ENCODE measurements at regions not wholly inside any gene's neighbourhood (a gene's known extent, or its start where the extent isn't known, plus 50 kb on each side); places are given as distances from the start of the nearest gene placed in this dataset.

- Mint-ChIP-seq H3K27ac (no peak overlapping the region), H3K27me3 (ENCODE audit: low read depth) (no peaks in the 10 kb centered on the region)
- CTCF ChIA-PET = interaction anchor here (0.6 kb wide), 1 partner anchor 71 kb away, joined by 3 read pairs; no protein-coding TSS in a partner anchor
These were observed 323.7 kb upstream of the HTR2A start for GRCh38 chr13:47220453-47221140.

DNA sequence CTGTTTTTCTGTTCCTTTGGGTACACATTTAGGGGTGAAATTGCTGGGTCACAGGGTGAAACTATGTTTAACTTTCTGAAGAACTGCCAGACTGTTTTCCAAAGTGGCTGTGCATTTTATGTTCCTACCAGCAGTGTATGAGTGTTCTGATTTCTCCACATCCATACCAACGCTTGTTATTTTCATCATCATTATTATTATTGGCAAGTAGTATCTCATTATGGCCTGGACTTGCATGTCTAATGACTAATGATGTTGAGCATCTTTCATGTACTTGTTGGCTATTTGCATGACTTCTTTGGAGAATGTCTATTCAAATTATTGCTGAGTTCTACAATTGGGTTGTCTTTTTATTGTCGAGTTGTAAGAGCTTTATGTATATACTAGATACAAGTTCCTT is 321.8 kb upstream of the HTR2A start:
- no peaks in the 10 kb centered on the region for H3K36me3 Mint-ChIP-seq (ENCODE audit: low read depth)
- H3K4me3 Mint-ChIP-seq = no peak overlapping the region
- no peak for DNase-seq
- H3K27me3 Mint-ChIP-seq (ENCODE audit: low read depth) = no peaks in the 10 kb centered on the region
- H3K4me1 Mint-ChIP-seq (ENCODE audit: low read depth) = no peaks in the 10 kb centered on the region
- no peaks in the 10 kb centered on the region for H3K9me3 Mint-ChIP-seq
- H3K27ac Mint-ChIP-seq = no peak overlapping the region
- intact Hi-C loops (cut with micrococcal nuclease) = no loop called here
- CTCF ChIA-PET = no interaction called here

More at GRCh38 chr13:47220453-47221140, 323.7 kb upstream of the HTR2A start:
- Mint-ChIP-seq H3K4me3 (no peak overlapping the region), H3K36me3 (ENCODE audit: low read depth) (no peaks in the 10 kb centered on the region), H3K9me3 (no peaks in the 10 kb centered on the region), H3K4me1 (ENCODE audit: low read depth) (no peaks in the 10 kb centered on the region)
- no peak for DNase-seq
- intact Hi-C loops (cut with micrococcal nuclease) = no loop called here

DNA sequence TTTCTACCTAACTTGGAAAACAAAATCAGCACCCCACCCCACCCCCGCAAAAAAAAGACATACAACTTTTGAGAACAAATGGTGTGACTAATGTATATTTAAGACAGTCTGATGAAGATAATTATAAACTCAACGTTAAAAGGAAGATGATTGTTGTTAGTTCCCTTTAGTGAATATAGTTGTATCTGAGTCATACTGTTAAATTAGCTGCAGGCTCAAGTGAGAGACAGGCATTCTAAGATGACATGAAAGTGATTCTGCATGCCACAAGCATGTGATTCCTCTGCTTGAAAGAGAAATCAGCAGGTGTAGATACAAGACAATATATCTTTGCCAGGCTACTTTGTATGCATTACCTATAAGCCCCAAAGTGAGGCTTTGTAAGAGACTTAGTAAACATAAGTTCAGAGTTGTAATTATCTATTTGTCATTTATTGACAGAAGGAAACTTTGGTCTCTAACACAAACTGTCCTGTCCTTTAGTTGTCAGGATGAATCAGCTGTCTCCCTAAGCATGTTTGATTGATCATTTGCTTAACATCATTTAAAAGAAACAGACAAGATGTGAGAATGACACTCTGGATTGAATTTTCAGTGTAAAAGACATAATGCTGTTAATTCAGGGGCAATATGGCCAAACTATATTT is 319.4 kb upstream of the HTR2A start:
- no peak for DNase-seq
- Mint-ChIP-seq H3K4me1 (ENCODE audit: low read depth) (no peaks in the 10 kb centered on the region), H3K27me3 (ENCODE audit: low read depth) (no peaks in the 10 kb centered on the region), H3K36me3 (ENCODE audit: low read depth) (no peaks in the 10 kb centered on the region), H3K4me3 (no peak overlapping the region), H3K27ac (no peak overlapping the region), H3K9me3 (no peaks in the 10 kb centered on the region)
- intact Hi-C loops (cut with micrococcal nuclease) = no loop called here
- CTCF ChIA-PET = no interaction called here

- H3K27ac Mint-ChIP-seq = no peak overlapping the region
These were observed 318.9 kb upstream of the HTR2A start for GRCh38 chr13:47215736-47216135.

GRCh38 chr13:47213047-47213446 is 316.2 kb upstream of the HTR2A start:
- DNase-seq = no peak
- Mint-ChIP-seq H3K9me3 (no peaks in the 10 kb centered on the region), H3K36me3 (ENCODE audit: low read depth) (no peaks in the 10 kb centered on the region), H3K4me3 (no peak overlapping the region), H3K4me1 (ENCODE audit: low read depth) (no peaks in the 10 kb centered on the region), H3K27ac (no peak overlapping the region), H3K27me3 (ENCODE audit: low read depth) (no peaks in the 10 kb centered on the region)
- intact Hi-C loops (cut with micrococcal nuclease) = no loop called here
- CTCF ChIA-PET = no interaction called here

More at GRCh38 chr13:47215736-47216135, 318.9 kb upstream of the HTR2A start:
- Mint-ChIP-seq H3K4me3 (no peak overlapping the region), H3K4me1 (ENCODE audit: low read depth) (no peaks in the 10 kb centered on the region), H3K36me3 (ENCODE audit: low read depth) (no peaks in the 10 kb centered on the region), H3K9me3 (no peaks in the 10 kb centered on the region), H3K27me3 (ENCODE audit: low read depth) (no peaks in the 10 kb centered on the region)
- intact Hi-C loops (cut with micrococcal nuclease) = no loop called here
- no peak for DNase-seq
- CTCF ChIA-PET = no interaction called here

GRCh38 chr13:47211106-47211505 is 314.3 kb upstream of the HTR2A start:
- CTCF ChIA-PET = interaction anchor here (0.6 kb wide), 1 partner anchor 100 kb away, joined by 3 read pairs; no protein-coding TSS in a partner anchor
- no peaks in the 10 kb centered on the region for H3K27me3 Mint-ChIP-seq (ENCODE audit: low read depth)
- H3K9me3 Mint-ChIP-seq = no peaks in the 10 kb centered on the region
- no peak overlapping the region for H3K4me3 Mint-ChIP-seq
- intact Hi-C loops (cut with micrococcal nuclease) = no loop called here
- no peak overlapping the region for H3K27ac Mint-ChIP-seq
- H3K36me3 Mint-ChIP-seq (ENCODE audit: low read depth) = no peaks in the 10 kb centered on the region
- no peak for DNase-seq
- H3K4me1 Mint-ChIP-seq (ENCODE audit: low read depth) = no peaks in the 10 kb centered on the region

DNA sequence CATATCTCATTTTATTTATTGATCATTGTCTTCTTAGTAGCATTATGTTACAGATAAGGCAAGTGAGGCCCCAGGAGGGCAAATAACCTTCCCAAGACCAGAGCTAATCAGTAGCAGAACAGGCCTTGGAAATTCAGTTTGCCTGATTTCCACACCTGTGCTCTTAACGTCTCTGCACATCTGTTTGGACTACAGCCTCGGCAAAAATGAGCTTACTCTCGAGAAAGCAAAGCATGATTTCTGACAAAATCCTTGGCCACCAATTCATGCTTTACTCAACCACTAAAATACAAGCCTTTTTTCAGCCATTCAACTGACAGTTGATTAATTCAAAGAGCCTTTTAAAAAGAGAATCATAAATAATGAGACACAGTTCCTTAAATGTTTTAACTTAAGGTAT is 309.3 kb upstream of the HTR2A start:
- Mint-ChIP-seq H3K4me3 (no peak overlapping the region), H3K9me3 (peaks cover 2% of the 10 kb centered on the region), H3K27ac (no peak overlapping the region), H3K36me3 (ENCODE audit: low read depth) (no peaks in the 10 kb centered on the region), H3K27me3 (ENCODE audit: low read depth) (no peaks in the 10 kb centered on the region), H3K4me1 (ENCODE audit: low read depth) (no peaks in the 10 kb centered on the region)
- intact Hi-C loops (cut with micrococcal nuclease) = no loop called here
- CTCF ChIA-PET = no interaction called here
- DNase-seq = no peak

GRCh38 chr13:47190696-47191305 is 293.9 kb upstream of the HTR2A start:
- CTCF ChIA-PET = no interaction called here
- intact Hi-C loops (cut with micrococcal nuclease) = no loop called here
- Mint-ChIP-seq H3K36me3 (ENCODE audit: low read depth) (no peaks in the 10 kb centered on the region), H3K27ac (no peak overlapping the region), H3K27me3 (ENCODE audit: low read depth) (peaks cover 2% of the 10 kb centered on the region), H3K4me1 (ENCODE audit: low read depth) (no peaks in the 10 kb centered on the region), H3K9me3 (peaks cover 2% of the 10 kb centered on the region), H3K4me3 (no peak overlapping the region)
- no peak for DNase-seq

DNA sequence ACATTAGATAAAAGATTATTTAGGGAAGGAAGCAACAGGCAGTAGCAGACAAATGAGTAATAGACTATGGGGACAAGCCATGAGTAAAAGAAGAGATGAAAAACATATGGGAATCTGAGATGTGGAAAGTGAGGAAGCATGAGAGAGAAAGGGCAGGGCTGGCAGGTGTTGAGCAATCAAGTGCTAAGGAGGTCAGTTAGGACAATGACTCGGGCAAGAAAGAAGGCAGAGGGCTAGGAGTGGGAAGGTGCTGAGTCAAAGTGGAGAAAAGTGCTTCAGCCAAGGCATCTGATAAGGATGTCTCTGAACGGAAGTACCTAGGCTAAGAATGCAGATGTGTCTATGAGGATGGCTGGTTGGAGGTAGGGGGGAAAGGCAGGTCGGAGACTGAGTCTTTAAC is 291.9 kb upstream of the HTR2A start:
- Mint-ChIP-seq H3K9me3 (peaks cover 2% of the 10 kb centered on the region), H3K4me3 (no peak overlapping the region), H3K27ac (no peak overlapping the region), H3K27me3 (ENCODE audit: low read depth) (peaks cover 2% of the 10 kb centered on the region), H3K36me3 (ENCODE audit: low read depth) (no peaks in the 10 kb centered on the region), H3K4me1 (ENCODE audit: low read depth) (no peaks in the 10 kb centered on the region)
- intact Hi-C loops (cut with micrococcal nuclease) = no loop called here
- CTCF ChIA-PET = no interaction called here
- no peak for DNase-seq

DNA sequence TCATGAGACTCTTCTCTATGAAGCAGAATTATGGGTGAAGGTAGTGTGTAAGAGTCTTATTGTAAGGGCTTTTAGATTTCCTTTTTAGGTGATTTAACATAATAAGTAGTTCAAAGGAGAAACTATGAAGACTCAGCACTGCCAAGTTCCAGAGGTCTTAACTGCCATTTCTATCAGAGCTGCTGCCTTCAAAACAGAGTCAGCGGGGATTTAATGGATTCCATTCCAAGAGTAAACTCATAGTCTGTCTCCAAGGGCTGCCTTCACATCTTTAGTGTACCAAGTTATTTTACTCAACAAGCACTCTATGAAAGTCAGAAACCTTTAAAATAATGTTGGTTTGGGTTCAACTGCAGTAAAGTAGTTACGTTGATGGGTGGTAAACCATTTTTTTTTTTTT is 289.6 kb upstream of the HTR2A start:
- DNase-seq = no peak
- H3K4me1 Mint-ChIP-seq (ENCODE audit: low read depth) = no peaks in the 10 kb centered on the region
- CTCF ChIA-PET = no interaction called here
- intact Hi-C loops (cut with micrococcal nuclease) = no loop called here
- no peaks in the 10 kb centered on the region for H3K36me3 Mint-ChIP-seq (ENCODE audit: low read depth)
- H3K27me3 Mint-ChIP-seq (ENCODE audit: low read depth) = peaks cover 7% of the 10 kb centered on the region
- H3K4me3 Mint-ChIP-seq = no peak overlapping the region
- H3K9me3 Mint-ChIP-seq = peaks cover 2% of the 10 kb centered on the region
- H3K27ac Mint-ChIP-seq = no peak overlapping the region

GRCh38 chr13:47184321-47184720 is 287.5 kb upstream of the HTR2A start:
- no peak overlapping the region for H3K4me3 Mint-ChIP-seq
- H3K9me3 Mint-ChIP-seq = peaks cover 2% of the 10 kb centered on the region
- intact Hi-C loops (cut with micrococcal nuclease) = no loop called here
- H3K27me3 Mint-ChIP-seq (ENCODE audit: low read depth) = peaks cover 7% of the 10 kb centered on the region
- CTCF ChIA-PET = no interaction called here
- no peak for DNase-seq
- H3K4me1 Mint-ChIP-seq (ENCODE audit: low read depth) = no peaks in the 10 kb centered on the region
- no peak overlapping the region for H3K27ac Mint-ChIP-seq
- no peaks in the 10 kb centered on the region for H3K36me3 Mint-ChIP-seq (ENCODE audit: low read depth)

DNA sequence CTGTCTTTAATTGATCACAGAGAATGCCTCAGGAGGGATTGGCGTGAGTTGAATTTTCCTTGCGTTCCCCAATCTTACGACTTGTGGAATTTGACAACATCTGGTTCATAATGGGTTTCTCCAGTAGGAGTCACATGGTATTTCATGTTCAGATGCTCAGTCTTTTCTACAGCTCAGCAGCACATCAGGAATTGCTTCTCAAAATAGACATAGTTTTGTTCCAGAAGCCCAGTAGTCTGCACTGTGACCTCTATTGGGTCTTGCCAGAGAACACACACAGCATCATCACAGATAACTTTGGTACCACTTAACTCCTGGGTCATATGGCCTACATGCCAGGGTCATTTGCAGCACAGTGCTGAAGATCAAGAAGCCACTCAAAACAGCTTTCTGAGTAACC is 282.5 kb upstream of the HTR2A start:
- peaks cover 5% of the 10 kb centered on the region for H3K27me3 Mint-ChIP-seq (ENCODE audit: low read depth)
- no peak overlapping the region for H3K4me3 Mint-ChIP-seq
- CTCF ChIA-PET = no interaction called here
- H3K9me3 Mint-ChIP-seq = no peaks in the 10 kb centered on the region
- DNase-seq = no peak
- no peaks in the 10 kb centered on the region for H3K36me3 Mint-ChIP-seq (ENCODE audit: low read depth)
- intact Hi-C loops (cut with micrococcal nuclease) = no loop called here
- H3K4me1 Mint-ChIP-seq (ENCODE audit: low read depth) = no peaks in the 10 kb centered on the region
- no peak overlapping the region for H3K27ac Mint-ChIP-seq
